GM21619 (cell line): ENCODE measurements at regions not wholly inside any gene's neighbourhood (a gene's known extent, or its start where the extent isn't known, plus 50 kb on each side); places are given as distances from the start of the nearest gene placed in this dataset.

Experiments used
- ATAC-seq: cut with Tn5 transposase; IDR thresholded peaks from one replicate; pipeline ENCODE4 v1.9.1; 2021; ENCODE audit not compliant: unreplicated experiment

DNA sequence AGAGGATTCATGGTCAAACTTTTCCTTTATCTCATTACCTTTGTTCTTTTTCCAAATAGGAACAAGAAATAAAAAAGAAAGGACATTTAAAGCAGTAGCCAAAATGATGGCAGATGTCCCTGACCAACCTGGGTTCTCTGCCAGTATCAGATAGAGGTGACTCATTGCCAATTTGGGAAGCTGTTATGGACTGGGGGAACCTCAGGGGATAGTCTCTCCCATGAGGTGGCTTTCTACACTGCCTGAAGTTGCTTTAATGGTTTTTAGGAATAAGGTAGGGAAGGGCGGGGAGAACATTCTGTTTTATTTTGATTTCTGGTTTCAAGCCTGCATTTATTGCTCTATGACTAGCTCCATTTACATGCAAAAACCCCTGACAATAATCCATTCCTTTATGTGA lies 457.9 kb upstream of the TPK1 start:
- no peak for ATAC-seq

- no peak for ATAC-seq
Measured at GRCh38 chr7:145293228-145293701, 457.4 kb upstream of the TPK1 start.

GRCh38 chr7:145289384-145289783 lies 453.5 kb upstream of the TPK1 start:
- no peak for ATAC-seq

- ATAC-seq, result no peak
Measured at GRCh38 chr7:145276118-145276517, 440.3 kb upstream of the TPK1 start.

GRCh38 chr7:145269418-145270161 lies 433.7 kb upstream of the TPK1 start:
- ATAC-seq, result no peak

- ATAC-seq, result no peak
Measured at GRCh38 chr7:145265180-145265579, 429.3 kb upstream of the TPK1 start.

GRCh38 chr7:145263886-145264285 lies 428.0 kb upstream of the TPK1 start:
- no peak for ATAC-seq

DNA sequence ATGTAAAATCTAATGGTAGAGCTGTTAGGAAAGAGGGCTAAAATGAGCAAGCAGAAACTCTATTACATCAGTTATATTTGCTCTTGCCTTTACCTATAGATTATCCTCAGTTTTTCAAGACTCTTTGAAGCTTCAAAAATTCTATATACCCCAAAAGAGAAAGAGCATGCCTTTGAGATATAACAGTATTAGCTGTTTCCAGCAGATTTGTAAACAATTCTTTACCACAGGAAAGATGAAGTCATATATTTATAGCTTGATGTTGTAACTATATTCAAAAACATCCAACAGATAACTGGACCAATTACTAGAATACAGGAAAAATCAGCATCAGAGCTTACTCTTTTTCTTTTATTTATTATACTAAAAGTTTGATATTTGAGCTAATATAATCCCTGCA lies 416.2 kb upstream of the TPK1 start:
- no peak for ATAC-seq

DNA sequence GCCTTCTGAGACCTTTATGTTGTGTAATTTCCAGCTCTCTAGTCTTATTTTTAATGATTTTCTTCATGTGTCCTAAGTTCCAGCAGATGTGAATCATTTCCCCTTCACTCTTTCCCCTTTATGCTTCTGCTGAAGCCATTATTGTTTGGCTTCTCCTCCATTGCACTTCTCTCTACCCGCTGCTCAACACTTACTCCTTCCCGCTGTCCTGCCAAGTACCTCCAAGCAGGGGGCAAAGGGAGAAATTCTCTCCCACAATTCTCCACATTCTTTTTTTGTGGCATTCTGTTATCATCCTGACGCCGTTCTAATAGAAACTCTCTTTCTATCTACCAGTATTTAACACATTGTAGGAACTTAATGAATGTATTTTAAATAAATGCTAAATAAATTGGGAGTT lies 388.9 kb upstream of the TPK1 start:
- no peak for ATAC-seq

- ATAC-seq, result no peak
Measured at GRCh38 chr7:145219461-145219860, 383.6 kb upstream of the TPK1 start.

DNA sequence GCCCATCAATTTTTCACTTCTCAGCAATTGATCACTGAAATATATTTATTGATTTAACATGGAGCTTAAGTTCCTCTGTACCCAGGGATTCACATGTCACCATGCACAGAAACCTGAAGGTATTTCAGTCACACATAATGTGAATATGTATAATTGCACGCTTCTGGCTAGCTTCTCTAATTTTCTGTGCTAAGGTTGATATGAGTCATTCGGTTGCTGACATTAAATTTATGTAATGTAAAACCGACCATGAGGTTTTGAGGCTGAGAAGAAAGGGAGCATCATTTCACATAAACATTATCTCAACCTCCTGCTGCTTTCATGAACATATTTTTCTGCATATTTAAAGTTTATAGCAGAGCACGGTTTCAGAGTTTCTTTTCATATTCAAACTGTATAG lies 381.0 kb upstream of the TPK1 start:
- no peak for ATAC-seq

DNA sequence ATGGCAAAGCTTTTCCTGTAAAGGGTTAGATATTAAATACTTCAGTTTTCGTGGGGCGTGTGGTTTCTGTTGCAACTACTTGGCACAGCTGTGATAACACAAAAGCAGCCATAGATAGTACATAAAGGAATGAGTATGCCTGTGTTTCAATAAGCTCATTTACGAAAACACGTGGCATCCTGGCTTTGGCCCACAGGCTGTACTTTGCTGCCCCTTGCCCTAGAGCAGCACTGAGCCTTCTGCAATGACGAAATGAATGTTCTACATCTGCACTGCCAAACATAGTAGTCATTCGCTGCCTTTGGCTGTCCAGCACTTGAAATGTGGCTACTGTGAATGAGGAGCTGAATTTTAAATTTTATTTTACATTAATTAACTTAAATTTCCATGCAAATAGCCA lies 376.2 kb upstream of the TPK1 start:
- no peak for ATAC-seq

GRCh38 chr7:145211211-145211610 lies 375.4 kb upstream of the TPK1 start:
- ATAC-seq, result no peak

DNA sequence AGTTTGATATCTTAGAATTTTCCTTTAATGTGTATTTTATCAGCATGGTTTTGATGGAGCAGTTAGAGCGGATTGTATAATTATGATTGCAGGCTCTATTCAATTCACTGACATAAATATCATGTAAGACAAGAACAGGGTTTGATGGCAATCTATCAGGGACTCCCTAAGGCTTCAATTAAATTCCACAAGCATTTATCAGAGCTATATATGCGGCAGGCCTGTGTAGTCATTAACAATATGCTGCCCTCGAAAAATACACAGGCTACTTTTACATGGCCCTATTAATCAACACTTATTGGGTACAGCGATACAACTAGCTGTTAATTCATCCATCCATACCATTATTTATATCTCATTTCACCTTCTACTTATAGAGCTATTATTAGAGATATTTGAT lies 358.1 kb upstream of the TPK1 start:
- no peak for ATAC-seq

DNA sequence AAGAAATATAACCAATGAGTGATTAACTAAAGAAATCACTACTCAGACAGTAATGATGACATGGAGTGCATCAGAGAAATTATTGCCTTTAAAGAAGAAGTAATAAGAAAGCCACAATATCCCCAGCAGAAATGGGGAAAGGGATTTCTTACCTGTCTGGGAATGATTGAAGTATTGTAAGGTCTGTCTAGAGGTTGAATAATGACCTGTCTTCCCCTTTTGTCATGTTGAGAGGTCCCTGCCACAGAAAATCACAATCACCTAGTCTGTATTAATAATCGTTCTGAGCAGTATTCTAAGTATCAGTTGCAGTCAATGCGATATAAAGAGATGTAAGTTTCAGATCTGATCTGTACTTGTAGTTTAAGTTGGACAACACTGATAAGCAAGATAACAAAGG lies 349.1 kb upstream of the TPK1 start:
- no peak for ATAC-seq

DNA sequence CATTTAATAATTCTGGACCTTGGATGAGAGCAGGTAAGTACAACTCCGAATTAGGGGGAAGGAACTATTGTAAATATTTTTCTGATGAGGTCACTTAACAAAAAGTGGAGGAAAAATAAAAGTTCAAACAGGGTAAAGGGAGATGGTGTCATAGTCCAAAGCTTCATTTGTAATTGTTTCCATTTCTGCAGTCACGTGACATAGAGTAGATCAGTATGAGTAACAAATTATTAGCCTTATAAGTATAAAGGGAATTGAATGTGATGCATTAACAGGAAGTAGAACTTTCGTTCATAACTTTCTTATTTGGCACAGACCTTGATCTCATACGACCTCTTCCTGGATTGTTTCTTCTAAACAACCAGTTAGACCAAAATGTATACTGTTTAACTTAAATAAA lies 347.2 kb upstream of the TPK1 start:
- no peak for ATAC-seq

- ATAC-seq, result no peak
Measured at GRCh38 chr7:145175366-145175765, 339.5 kb upstream of the TPK1 start.

- ATAC-seq, result no peak
Measured at GRCh38 chr7:145169908-145170307, 334.1 kb upstream of the TPK1 start.

GRCh38 chr7:145168879-145169278 lies 333.0 kb upstream of the TPK1 start:
- no peak for ATAC-seq

DNA sequence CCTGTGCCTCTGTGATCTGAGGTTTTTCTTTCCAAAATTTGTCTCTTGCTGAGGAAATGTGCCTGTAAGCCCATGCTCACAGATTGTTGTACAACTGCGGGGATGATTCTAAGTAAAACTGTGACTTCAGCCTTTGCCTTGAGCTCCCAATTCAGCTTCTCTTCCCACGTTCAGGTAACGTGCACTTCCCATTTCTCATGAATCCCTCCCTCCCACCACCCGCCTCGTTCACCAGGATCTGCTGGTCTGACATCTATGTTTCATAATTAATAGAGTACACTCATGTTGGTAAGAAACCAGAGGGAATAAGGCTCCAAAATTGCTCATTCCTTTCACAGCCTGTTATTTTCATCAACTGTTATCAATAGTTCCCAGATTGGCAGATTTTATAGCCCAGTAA lies 332.6 kb upstream of the TPK1 start:
- ATAC-seq, result no peak

GRCh38 chr7:145156834-145157233 lies 321.0 kb upstream of the TPK1 start:
- no peak for ATAC-seq

- no peak for ATAC-seq
Measured at GRCh38 chr7:145152589-145152988, 316.7 kb upstream of the TPK1 start.

GRCh38 chr7:145151676-145152075 lies 315.8 kb upstream of the TPK1 start:
- no peak for ATAC-seq
